ENCODE measurements at regions not wholly inside any gene's neighbourhood (a gene's known extent, or its start where the extent isn't known, plus 50 kb on each side); places are given as distances from the start of the nearest gene placed in this dataset.
"Not testable (repeated sequence)": the region's sequence is repeated elsewhere in the genome, so short reads cannot be mapped to it uniquely, and the experiment has no call there.

GRCh38 chr11:128140293-128140692 is 447.1 kb downstream of the ETS1 start:
- H3K27me3 Mint-ChIP-seq (ENCODE audit: low read depth); CTCF ChIA-PET; H3K4me3 Mint-ChIP-seq; ATAC-seq; DNase-seq (ENCODE audit: low spot score); H3K4me1 Mint-ChIP-seq; POLR2A ChIA-PET; H3K27ac Mint-ChIP-seq: not testable (repeated sequence)
- Mint-ChIP-seq H3K9me3 (peaks cover 41% of the 10 kb centered on the region), H3K36me3 (peaks cover 22% of the 10 kb centered on the region)

- H3K4me1 Mint-ChIP-seq = peaks cover 19% of the 10 kb centered on the region
- POLR2A ChIA-PET = no interaction called here
- H3K27ac Mint-ChIP-seq = 0 out of 2 replicates have a peak overlapping the region, but pooled peaks have one; percentile 31
- CTCF ChIA-PET = interaction anchor here (1.2 kb wide), 1 partner anchor 22 kb away, joined by 3 read pairs; no protein-coding TSS in a partner anchor
- no peaks in the 10 kb centered on the region for H3K27me3 Mint-ChIP-seq (ENCODE audit: low read depth)
- H3K4me3 Mint-ChIP-seq = no peak overlapping the region
- no peak for DNase-seq (ENCODE audit: low spot score)
- H3K9me3 Mint-ChIP-seq = peaks cover 32% of the 10 kb centered on the region
- ATAC-seq = peak; percentile 67
- peaks cover 22% of the 10 kb centered on the region for H3K36me3 Mint-ChIP-seq
- no peak for TF ChIP-seq ARID4B (CRISPR knock-in tag; IDR thresholded peaks at IDR 0.05; ENCODE audit: borderline replicate concordance)
- no peak for TF ChIP-seq RORB (CRISPR knock-in tag; IDR thresholded peaks at IDR 0.05)
- no peak for TF ChIP-seq HMGXB4 (CRISPR knock-in tag; IDR thresholded peaks at IDR 0.05)
- no peak for TF ChIP-seq NR1H2 (CRISPR knock-in tag; IDR thresholded peaks at IDR 0.05)
- TF ChIP-seq FOXP4 (CRISPR knock-in tag; IDR thresholded peaks at IDR 0.05) = no peak
- TF ChIP-seq JUN (CRISPR knock-in tag; IDR thresholded peaks at IDR 0.05) = no peak
- no peak for TF ChIP-seq NFE2L1 (CRISPR knock-in tag; IDR thresholded peaks at IDR 0.05)
- no peak for TF ChIP-seq CTCF (IDR thresholded peaks at IDR 0.05)
- TF ChIP-seq ZNF219 (CRISPR knock-in tag; IDR thresholded peaks at IDR 0.05; ENCODE audit: borderline replicate concordance) = no peak
- TF ChIP-seq TEAD4 (CRISPR knock-in tag; IDR thresholded peaks at IDR 0.05) = no peak
- TF ChIP-seq ZNF532 (CRISPR knock-in tag; IDR thresholded peaks at IDR 0.05; ENCODE audit: borderline replicate concordance) = no peak
- TF ChIP-seq STAT6 (CRISPR knock-in tag; conservative IDR thresholded peaks at IDR 0.05; ENCODE audit: low read depth) = no peak
- no peak for TF ChIP-seq RELA (CRISPR knock-in tag; IDR thresholded peaks at IDR 0.05; ENCODE audit: borderline replicate concordance)
- no peak for TF ChIP-seq USF1 (CRISPR knock-in tag; IDR thresholded peaks at IDR 0.05)
- TF ChIP-seq GABPB1 (CRISPR knock-in tag; IDR thresholded peaks at IDR 0.05) = no peak
These were observed 451.9 kb downstream of the ETS1 start for GRCh38 chr11:128135451-128135850.

Measured in WTC11 (cell line).